GM18505 (cell line): ENCODE measurements at regions not wholly inside any gene's neighbourhood (a gene's known extent, or its start where the extent isn't known, plus 50 kb on each side); places are given as distances from the start of the nearest gene placed in this dataset.

Experiments
- ATAC-seq: cut with Tn5 transposase; IDR thresholded peaks from one replicate; pipeline ENCODE4 v1.9.1; 2021; ENCODE audit not compliant: unreplicated experiment
- POLR2A ChIP-seq: IDR thresholded peaks from 4 replicates; pipeline ENCODE4 v1.6.1; 2011; ENCODE audit warnings: borderline replicate concordance; ENCODE audit not compliant: insufficient read depth, insufficient read length; ENCODE audit errors: extremely low read depth

- ATAC-seq = no peak
- TF ChIP-seq POLR2A = no peak
Observed at GRCh38 chr3:177602601-177603147, 405.4 kb upstream of the TBL1XR1 start.

- no peak for ATAC-seq
Observed at GRCh38 chr3:177603148-177603603, 405.9 kb upstream of the TBL1XR1 start.

GRCh38 chr3:177604181-177604580 lies 406.9 kb upstream of the TBL1XR1 start:
- TF ChIP-seq POLR2A = no peak
- no peak for ATAC-seq

More at GRCh38 chr3:177603148-177603603, 405.9 kb upstream of the TBL1XR1 start:
- TF ChIP-seq POLR2A = no peak

- no peak for TF ChIP-seq POLR2A
Observed at GRCh38 chr3:177606891-177607290, 409.6 kb upstream of the TBL1XR1 start.

GRCh38 chr3:177607589-177607988 lies 410.3 kb upstream of the TBL1XR1 start:
- no peak for TF ChIP-seq POLR2A
- no peak for ATAC-seq

More at GRCh38 chr3:177606891-177607290, 409.6 kb upstream of the TBL1XR1 start:
- no peak for ATAC-seq

- no peak for ATAC-seq
- TF ChIP-seq POLR2A = no peak
Observed at GRCh38 chr3:177608443-177608842, 411.2 kb upstream of the TBL1XR1 start.

- ATAC-seq = no peak
Observed at GRCh38 chr3:177609613-177610012, 412.3 kb upstream of the TBL1XR1 start.

GRCh38 chr3:177610262-177610661 lies 413.0 kb upstream of the TBL1XR1 start:
- no peak for TF ChIP-seq POLR2A

More at GRCh38 chr3:177609613-177610012, 412.3 kb upstream of the TBL1XR1 start:
- no peak for TF ChIP-seq POLR2A

GRCh38 chr3:177610686-177611633 lies 413.7 kb upstream of the TBL1XR1 start:
- no peak for TF ChIP-seq POLR2A
- ATAC-seq = no peak

More at GRCh38 chr3:177610262-177610661, 413.0 kb upstream of the TBL1XR1 start:
- no peak for ATAC-seq

- ATAC-seq = no peak
Observed at GRCh38 chr3:177611752-177612334, 414.6 kb upstream of the TBL1XR1 start.

GRCh38 chr3:177613901-177614300 lies 416.6 kb upstream of the TBL1XR1 start:
- no peak for ATAC-seq
- TF ChIP-seq POLR2A = no peak

More at GRCh38 chr3:177611752-177612334, 414.6 kb upstream of the TBL1XR1 start:
- no peak for TF ChIP-seq POLR2A

GRCh38 chr3:177615015-177615414 lies 417.7 kb upstream of the TBL1XR1 start:
- no peak for ATAC-seq
- no peak for TF ChIP-seq POLR2A
